Thoracic aorta (tissue), 2 donors: ENCODE measurements at regions not wholly inside any gene's neighbourhood (a gene's known extent, or its start where the extent isn't known, plus 50 kb on each side); places are given as distances from the start of the nearest gene placed in this dataset.

ENCODE experiments used
- ATAC-seq: fragments of 150-250 bp; one replicate; pipeline ENCODE4 v1.8.0; 2017; ENCODE audit warnings: low read depth; ENCODE audit not compliant: insufficient number of reproducible peaks, low FRiP score
- DNase-seq: peaks from one replicate; pipeline ENCODE4 v3.0.0-alpha.2; 2020; ENCODE audit warnings: low spot score
- H3K27ac ChIP-seq, 2 donors: fragments of 200-600 bp; sonication (generic); 1 replicate in 1 of 2; 2 replicates in 1 of 2; pipeline ENCODE4 v1.5.1; 2016; ENCODE audit warnings: mild to moderate bottlenecking in 2 of 2, moderate library complexity in 2 of 2
- H3K27me3 ChIP-seq: fragments of 200-600 bp; sonication (generic); replicated peaks from 2 replicates; pipeline ENCODE4 v1.6.0; 2016; ENCODE audit warnings: mild to moderate bottlenecking; ENCODE audit not compliant: insufficient read depth
- H3K36me3 ChIP-seq: fragments of 200-600 bp; sonication (generic); one replicate; pipeline ENCODE4 v1.5.1; 2016
- H3K4me1 ChIP-seq, 2 donors: fragments of 200-600 bp; sonication (generic); 1 replicate in 1 of 2; 2 replicates in 1 of 2; pipeline versions ENCODE4 v1.5.1 to v1.6.0; 2016; ENCODE audit warnings: low read depth in 2 of 2, mild to moderate bottlenecking in 1 of 2; ENCODE audit not compliant: control insufficient read depth in 1 of 2
- H3K4me3 ChIP-seq: fragments of 200-600 bp; sonication (generic); 2 replicates; pipeline ENCODE4 v1.5.1; 2016; ENCODE audit warnings: mild to moderate bottlenecking
- H3K9me3 ChIP-seq: fragments of 200-600 bp; sonication (generic); 2 replicates; pipeline ENCODE4 v1.5.1; 2016
- TF ChIP-seq, protein P1 (sequence below): fragments of 200-600 bp; sonication (generic); IDR thresholded peaks from one replicate; pipeline ENCODE4 v1.5.1; 2019; ENCODE audit warnings: antibody characterized with exemption

- DNase-seq (no peak), ATAC-seq (no peak)
- no peak overlapping the region for H3K27ac ChIP-seq
- H3K36me3 ChIP-seq, result no peaks in the 10 kb centered on the region
- H3K4me1 ChIP-seq, result peaks cover 11 to 20% of the 10 kb centered on the region in 2 donors
- no peaks in the 10 kb centered on the region for H3K27me3 ChIP-seq
- TF ChIP-seq, protein P1, sequence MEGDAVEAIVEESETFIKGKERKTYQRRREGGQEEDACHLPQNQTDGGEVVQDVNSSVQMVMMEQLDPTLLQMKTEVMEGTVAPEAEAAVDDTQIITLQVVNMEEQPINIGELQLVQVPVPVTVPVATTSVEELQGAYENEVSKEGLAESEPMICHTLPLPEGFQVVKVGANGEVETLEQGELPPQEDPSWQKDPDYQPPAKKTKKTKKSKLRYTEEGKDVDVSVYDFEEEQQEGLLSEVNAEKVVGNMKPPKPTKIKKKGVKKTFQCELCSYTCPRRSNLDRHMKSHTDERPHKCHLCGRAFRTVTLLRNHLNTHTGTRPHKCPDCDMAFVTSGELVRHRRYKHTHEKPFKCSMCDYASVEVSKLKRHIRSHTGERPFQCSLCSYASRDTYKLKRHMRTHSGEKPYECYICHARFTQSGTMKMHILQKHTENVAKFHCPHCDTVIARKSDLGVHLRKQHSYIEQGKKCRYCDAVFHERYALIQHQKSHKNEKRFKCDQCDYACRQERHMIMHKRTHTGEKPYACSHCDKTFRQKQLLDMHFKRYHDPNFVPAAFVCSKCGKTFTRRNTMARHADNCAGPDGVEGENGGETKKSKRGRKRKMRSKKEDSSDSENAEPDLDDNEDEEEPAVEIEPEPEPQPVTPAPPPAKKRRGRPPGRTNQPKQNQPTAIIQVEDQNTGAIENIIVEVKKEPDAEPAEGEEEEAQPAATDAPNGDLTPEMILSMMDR, result no peak
- H3K4me3 ChIP-seq, result no peak overlapping the region
- H3K9me3 ChIP-seq, result no peaks in the 10 kb centered on the region
Measured at GRCh38 chr5:6837095-6837494, 123.9 kb downstream of the TENT4A start.

- Histone ChIP-seq H3K27me3 (no peaks in the 10 kb centered on the region), H3K9me3 (no peaks in the 10 kb centered on the region), H3K27ac (no peak overlapping the region), H3K4me1 (peaks cover 7 to 15% of the 10 kb centered on the region in 2 donors), H3K4me3 (no peak overlapping the region), H3K36me3 (no peaks in the 10 kb centered on the region)
- ATAC-seq (no peak), DNase-seq (no peak)
- TF ChIP-seq, protein P1, result peak; percentile 52
Measured at GRCh38 chr5:6837519-6838110, 124.4 kb downstream of the TENT4A start.

GRCh38 chr5:6838736-6839135, 125.5 kb downstream of the TENT4A start:
- Histone ChIP-seq H3K27me3 (no peaks in the 10 kb centered on the region), H3K4me3 (no peak overlapping the region), H3K9me3 (no peaks in the 10 kb centered on the region), H3K36me3 (no peaks in the 10 kb centered on the region), H3K4me1 (peaks cover 0 to 4% of the 10 kb centered on the region in 2 donors), H3K27ac (no peak overlapping the region)
- ATAC-seq, result no peak
- no peak for DNase-seq
- TF ChIP-seq, protein P1, result no peak

DNA sequence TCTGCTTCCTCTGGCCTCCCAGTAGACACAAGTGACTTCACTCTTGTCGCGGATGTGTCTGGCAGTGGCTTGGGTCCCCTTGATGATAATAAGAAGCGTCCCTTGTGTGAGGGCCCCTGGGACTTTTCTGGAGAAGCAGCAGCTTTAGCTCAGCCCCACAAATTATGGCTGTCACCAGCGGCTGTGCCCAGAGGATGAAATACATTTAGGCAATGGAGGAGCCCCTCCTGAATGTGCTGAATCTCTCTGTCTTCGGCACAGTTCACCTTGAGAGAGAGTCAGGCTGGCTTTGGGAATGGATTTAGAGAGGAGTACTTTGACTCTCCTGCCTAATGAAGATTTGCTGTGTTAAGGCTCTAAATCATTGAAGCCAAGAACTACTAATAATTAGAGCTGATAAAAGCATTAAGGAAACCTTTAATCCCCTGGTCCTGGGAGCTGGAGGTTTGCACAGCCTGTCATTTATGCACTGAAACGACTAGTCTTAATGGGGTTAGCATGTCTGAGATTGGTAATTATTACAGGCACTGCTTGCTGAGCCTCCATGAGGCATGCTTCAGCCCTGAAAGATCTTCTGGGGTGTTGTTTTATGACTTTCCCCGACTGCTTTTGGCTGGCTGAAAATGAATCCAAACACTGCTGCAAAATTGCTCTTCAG, 127.0 kb downstream of the TENT4A start:
- ATAC-seq (no peak), DNase-seq (no peak)
- Histone ChIP-seq H3K4me3 (no peak overlapping the region), H3K27me3 (no peaks in the 10 kb centered on the region), H3K36me3 (no peaks in the 10 kb centered on the region), H3K9me3 (no peaks in the 10 kb centered on the region), H3K4me1 (no peaks in the 10 kb centered on the region), H3K27ac (no peak overlapping the region)
- TF ChIP-seq, protein P1, result no peak

DNA sequence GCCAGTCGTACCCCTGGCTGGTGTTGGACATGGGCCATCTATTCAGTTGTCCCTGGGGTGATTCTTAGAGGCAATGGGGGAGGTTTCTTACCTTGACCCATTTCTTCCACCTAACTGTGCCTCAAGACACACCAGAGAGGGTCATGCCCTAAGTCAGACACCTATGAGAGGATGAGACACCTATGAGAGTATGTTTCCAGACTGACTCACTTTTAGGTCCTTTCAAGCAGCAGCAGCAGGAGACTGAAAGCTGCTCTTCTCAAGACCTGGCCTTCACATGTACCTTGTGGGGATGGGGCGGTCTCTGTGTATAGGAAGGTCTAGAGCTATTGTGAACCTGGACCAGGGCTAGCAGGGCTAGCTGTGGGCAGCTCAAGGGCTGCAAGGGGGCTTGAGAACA, 130.1 kb downstream of the TENT4A start:
- no peaks in the 10 kb centered on the region for H3K27me3 ChIP-seq
- no peak overlapping the region for H3K4me3 ChIP-seq
- H3K36me3 ChIP-seq, result no peaks in the 10 kb centered on the region
- ATAC-seq (no peak), DNase-seq (no peak)
- no peak overlapping the region for H3K27ac ChIP-seq
- H3K9me3 ChIP-seq, result no peaks in the 10 kb centered on the region
- TF ChIP-seq, protein P1, result no peak
- H3K4me1 ChIP-seq, result no peaks in the 10 kb centered on the region
